ENCODE measurements at regions not wholly inside any gene's neighbourhood (a gene's known extent, or its start where the extent isn't known, plus 50 kb on each side); places are given as distances from the start of the nearest gene placed in this dataset.

DNA sequence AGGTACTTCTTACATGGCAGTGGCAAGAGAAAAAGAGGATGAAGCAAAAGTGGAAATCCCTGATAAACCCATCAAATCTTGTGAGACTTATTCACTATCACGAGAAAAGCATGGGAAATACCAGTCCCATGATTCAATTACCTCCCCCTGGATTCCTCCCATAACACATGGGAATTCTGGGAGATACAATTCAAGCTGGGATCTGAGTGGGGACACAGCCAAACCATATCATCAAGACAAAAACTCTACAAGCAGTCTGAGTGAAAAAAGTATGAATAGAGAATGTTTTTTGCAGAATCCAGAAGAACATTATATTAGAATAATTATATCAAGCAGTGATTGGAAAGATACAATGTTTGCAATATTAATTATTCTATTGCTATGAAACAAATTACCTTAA, 893.7 kb downstream of the FAM181B start:
- DNase-seq (ENCODE audit: low read depth) = peak; percentile 2
- TF ChIP-seq CTCF (conservative IDR thresholded peaks at IDR 0.05; ENCODE audit: control insufficient read depth, insufficient read depth, low read depth, low read length) = no peak
- no peak overlapping the region for H3K4me3 ChIP-seq (ENCODE audit: control insufficient read depth, low read depth, low read length)

DNA sequence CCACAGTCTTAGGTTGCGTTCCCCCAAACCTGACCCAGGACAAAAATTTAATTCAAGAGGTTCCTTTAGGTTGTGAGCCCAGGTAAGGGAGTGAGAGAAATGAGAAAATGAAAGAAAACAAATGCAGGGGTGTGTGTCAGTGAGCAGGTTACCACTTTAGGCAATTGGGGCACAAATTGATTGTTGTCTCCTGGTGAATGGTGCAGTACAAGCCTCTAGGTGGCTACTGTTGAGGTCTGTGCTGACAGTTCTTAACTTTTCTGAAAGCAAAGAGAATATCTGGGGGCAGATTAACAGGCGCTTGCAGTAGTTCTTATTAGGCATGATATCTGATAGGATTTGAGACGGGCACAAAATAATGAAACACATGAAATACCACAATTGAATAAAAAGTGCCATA, 894.6 kb downstream of the FAM181B start:
- DNase-seq (ENCODE audit: low read depth) = no peak
- no peak for TF ChIP-seq CTCF (conservative IDR thresholded peaks at IDR 0.05; ENCODE audit: control insufficient read depth, insufficient read depth, low read depth, low read length)
- H3K4me3 ChIP-seq (ENCODE audit: control insufficient read depth, low read depth, low read length) = no peak overlapping the region

DNA sequence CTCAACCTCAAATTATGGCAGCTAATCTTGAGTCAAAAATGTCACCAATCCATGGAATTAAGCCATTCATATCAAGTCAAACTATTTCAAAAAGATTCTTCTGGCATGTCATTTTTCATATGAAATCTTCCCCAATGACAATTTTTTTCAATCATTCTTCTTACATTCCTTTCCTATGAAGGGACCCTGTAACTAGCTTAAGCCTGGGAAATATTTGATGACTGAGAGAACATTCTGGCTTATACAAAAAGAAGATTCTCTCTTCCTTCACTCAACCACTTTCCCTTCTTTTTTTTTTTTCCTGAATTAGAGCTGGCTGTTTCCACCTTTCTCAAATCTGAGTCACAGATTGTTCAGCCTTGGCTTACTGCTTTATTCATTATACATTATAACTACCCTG, 903.7 kb downstream of the FAM181B start:
- TF ChIP-seq CTCF (conservative IDR thresholded peaks at IDR 0.05; ENCODE audit: control insufficient read depth, insufficient read depth, low read depth, low read length) = no peak

GRCh38 chr11:81825346-81825745, 908.3 kb downstream of the FAM181B start:
- no peak for DNase-seq (ENCODE audit: low read depth)
- no peak for TF ChIP-seq CTCF (conservative IDR thresholded peaks at IDR 0.05; ENCODE audit: control insufficient read depth, insufficient read depth, low read depth, low read length)
- H3K4me3 ChIP-seq (ENCODE audit: control insufficient read depth, low read depth, low read length) = no peak overlapping the region

More for the DNA sequence above, 903.7 kb downstream of the FAM181B start:
- no peak for DNase-seq (ENCODE audit: low read depth)
- H3K4me3 ChIP-seq (ENCODE audit: control insufficient read depth, low read depth, low read length) = no peak overlapping the region

- no peak for TF ChIP-seq CTCF (conservative IDR thresholded peaks at IDR 0.05; ENCODE audit: control insufficient read depth, insufficient read depth, low read depth, low read length)
- DNase-seq (ENCODE audit: low read depth) = no peak
- H3K4me3 ChIP-seq (ENCODE audit: control insufficient read depth, low read depth, low read length) = no peak overlapping the region
Measured at GRCh38 chr11:81819462-81819861, 914.2 kb downstream of the FAM181B start.

- no peak for TF ChIP-seq CTCF (conservative IDR thresholded peaks at IDR 0.05; ENCODE audit: control insufficient read depth, insufficient read depth, low read depth, low read length)
- no peak for DNase-seq (ENCODE audit: low read depth)
- no peak overlapping the region for H3K4me3 ChIP-seq (ENCODE audit: control insufficient read depth, low read depth, low read length)
Measured at GRCh38 chr11:81804858-81805257, 928.8 kb downstream of the FAM181B start.

DNA sequence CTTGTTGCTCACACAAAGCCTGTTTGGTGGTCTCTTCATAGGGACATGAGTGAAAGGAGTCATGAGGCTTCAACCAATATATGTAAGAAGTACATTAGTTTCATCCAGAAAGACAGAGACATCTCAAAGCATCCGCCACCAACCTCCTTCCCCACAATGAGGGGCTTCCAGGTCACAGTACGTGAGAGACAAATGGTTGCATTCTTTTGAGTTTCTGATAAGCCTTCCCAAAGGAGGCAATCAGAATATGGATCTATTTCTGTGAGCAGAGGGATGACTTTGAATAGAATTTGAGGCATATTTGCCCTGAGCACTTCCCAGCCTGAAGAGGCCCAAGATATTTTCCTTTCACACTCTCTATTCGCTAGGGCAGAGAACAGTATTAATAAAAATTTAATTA, 931.1 kb downstream of the FAM181B start:
- no peak for TF ChIP-seq CTCF (conservative IDR thresholded peaks at IDR 0.05; ENCODE audit: control insufficient read depth, insufficient read depth, low read depth, low read length)
- DNase-seq (ENCODE audit: low read depth) = no peak
- H3K4me3 ChIP-seq (ENCODE audit: control insufficient read depth, low read depth, low read length) = no peak overlapping the region

Measured in fibroblast of mammary gland (primary cell).